ENCODE measurements at regions not wholly inside any gene's neighbourhood (a gene's known extent, or its start where the extent isn't known, plus 50 kb on each side); places are given as distances from the start of the nearest gene placed in this dataset.

- TF ChIP-seq CTCF (IDR thresholded peaks at IDR 0.05) = no peak
- TF ChIP-seq POLR2A (IDR thresholded peaks at IDR 0.05; ENCODE audit: low read depth) = no peak
- TF ChIP-seq POLR2AphosphoS5 (IDR thresholded peaks at IDR 0.05) = no peak
These were observed 147.8 kb upstream of the SRD5A2 start for GRCh38 chr2:31728406-31729064.

Measured in esophagus muscularis mucosa (tissue), 3 donors.